HEK293T (cell line): ENCODE measurements at regions not wholly inside any gene's neighbourhood (a gene's known extent, or its start where the extent isn't known, plus 50 kb on each side); places are given as distances from the start of the nearest gene placed in this dataset.

Source experiments
- BHLHE40 ChIP-seq: fragments of 450-650 bp; IDR thresholded peaks from 2 replicates; pipeline ENCODE4 v1.6.1; 2016; ENCODE audit warnings: mild to moderate bottlenecking, moderate library complexity, borderline replicate concordance
- FOXK2 ChIP-seq: fragments of 450-650 bp; IDR thresholded peaks from 2 replicates; pipeline ENCODE4 v1.6.1; 2016; ENCODE audit warnings: mild to moderate bottlenecking
- FOXM1 ChIP-seq: fragments of 450-650 bp; IDR thresholded peaks from 2 replicates; pipeline ENCODE4 v1.6.1; 2017; ENCODE audit warnings: mild to moderate bottlenecking, borderline replicate concordance
- L3MBTL2 ChIP-seq: fragments of 450-650 bp; conservative IDR thresholded peaks from 2 replicates; pipeline ENCODE4 v1.6.1; 2016; ENCODE audit warnings: mild to moderate bottlenecking
- SUZ12 ChIP-seq: fragments of 450-650 bp; IDR thresholded peaks from 2 replicates; pipeline ENCODE4 v1.6.1; 2016; ENCODE audit warnings: mild to moderate bottlenecking
- ZNF384 ChIP-seq: fragments of 450-650 bp; IDR thresholded peaks from 2 replicates; pipeline ENCODE4 v1.6.1; 2016

GRCh38 chr2:43095533-43096295, 130.7 kb downstream of the ZFP36L2 start:
- TF ChIP-seq BHLHE40 (no peak), L3MBTL2 (no peak), FOXK2 (no peak), ZNF384 (no peak), SUZ12 (no peak), FOXM1 (no peak)
